ENCODE measurements at regions not wholly inside any gene's neighbourhood (a gene's known extent, or its start where the extent isn't known, plus 50 kb on each side); places are given as distances from the start of the nearest gene placed in this dataset.

- TF ChIP-seq, protein P1, sequence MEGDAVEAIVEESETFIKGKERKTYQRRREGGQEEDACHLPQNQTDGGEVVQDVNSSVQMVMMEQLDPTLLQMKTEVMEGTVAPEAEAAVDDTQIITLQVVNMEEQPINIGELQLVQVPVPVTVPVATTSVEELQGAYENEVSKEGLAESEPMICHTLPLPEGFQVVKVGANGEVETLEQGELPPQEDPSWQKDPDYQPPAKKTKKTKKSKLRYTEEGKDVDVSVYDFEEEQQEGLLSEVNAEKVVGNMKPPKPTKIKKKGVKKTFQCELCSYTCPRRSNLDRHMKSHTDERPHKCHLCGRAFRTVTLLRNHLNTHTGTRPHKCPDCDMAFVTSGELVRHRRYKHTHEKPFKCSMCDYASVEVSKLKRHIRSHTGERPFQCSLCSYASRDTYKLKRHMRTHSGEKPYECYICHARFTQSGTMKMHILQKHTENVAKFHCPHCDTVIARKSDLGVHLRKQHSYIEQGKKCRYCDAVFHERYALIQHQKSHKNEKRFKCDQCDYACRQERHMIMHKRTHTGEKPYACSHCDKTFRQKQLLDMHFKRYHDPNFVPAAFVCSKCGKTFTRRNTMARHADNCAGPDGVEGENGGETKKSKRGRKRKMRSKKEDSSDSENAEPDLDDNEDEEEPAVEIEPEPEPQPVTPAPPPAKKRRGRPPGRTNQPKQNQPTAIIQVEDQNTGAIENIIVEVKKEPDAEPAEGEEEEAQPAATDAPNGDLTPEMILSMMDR (IDR thresholded peaks at IDR 0.05), result no peak
- TF ChIP-seq POLR2A (IDR thresholded peaks at IDR 0.05), result no peak
Observed at GRCh38 chrX:39829965-39830364, 267.8 kb downstream of the BCOR start.
